ENCODE measurements at regions not wholly inside any gene's neighbourhood (a gene's known extent, or its start where the extent isn't known, plus 50 kb on each side); places are given as distances from the start of the nearest gene placed in this dataset.

- Histone ChIP-seq H3K4me1 (no peaks in the 10 kb centered on the region), H3K9me3 (no peaks in the 10 kb centered on the region), H3K27ac (no peak overlapping the region), H3K4me3 (no peak overlapping the region), H3K27me3 (no peaks in the 10 kb centered on the region), H3K36me3 (no peaks in the 10 kb centered on the region)
- ATAC-seq (no peak), DNase-seq (no peak), FAIRE-seq (no peak)
- intact Hi-C loops (cut with DNase I) = no loop called here
- TF ChIP-seq CTCF (IDR thresholded peaks at IDR 0.05) = no peak
- WGBS, 2 donors = 76 to 81% methylated on average over 6 of the region's 6 CpGs
These were observed 246.7 kb downstream of the FOXD2 start for GRCh38 chr1:47684518-47684917.

GRCh38 chr1:47684964-47685762 is 247.3 kb downstream of the FOXD2 start:
- DNase-seq (no peak), ATAC-seq (no peak), FAIRE-seq (no peak)
- no peaks in the 10 kb centered on the region for H3K4me1 ChIP-seq
- no peak overlapping the region for H3K27ac ChIP-seq
- H3K4me3 ChIP-seq = no peak overlapping the region
- H3K9me3 ChIP-seq = no peaks in the 10 kb centered on the region
- intact Hi-C loops (cut with DNase I) = no loop called here
- 71 to 72% methylated on average over 11 of the region's 11 CpGs for WGBS, 2 donors
- no peaks in the 10 kb centered on the region for H3K36me3 ChIP-seq
- no peak for TF ChIP-seq CTCF (IDR thresholded peaks at IDR 0.05)
- no peaks in the 10 kb centered on the region for H3K27me3 ChIP-seq

GRCh38 chr1:47685763-47686066 is 247.9 kb downstream of the FOXD2 start:
- DNase-seq (no peak), ATAC-seq (no peak), FAIRE-seq (no peak)
- intact Hi-C loops (cut with DNase I) = no loop called here
- H3K9me3 ChIP-seq = no peaks in the 10 kb centered on the region
- no peak overlapping the region for H3K4me3 ChIP-seq
- no peak for TF ChIP-seq CTCF (IDR thresholded peaks at IDR 0.05)
- H3K4me1 ChIP-seq = no peaks in the 10 kb centered on the region
- WGBS, 2 donors = 57 to 69% methylated on average over 2 of the region's 2 CpGs
- no peaks in the 10 kb centered on the region for H3K27me3 ChIP-seq
- H3K36me3 ChIP-seq = no peaks in the 10 kb centered on the region
- H3K27ac ChIP-seq = no peak overlapping the region

- H3K27ac ChIP-seq = no peak overlapping the region
- no peak overlapping the region for H3K4me3 ChIP-seq
- no peak for ATAC-seq
- FAIRE-seq = no peak
- no peaks in the 10 kb centered on the region for H3K36me3 ChIP-seq
- WGBS, 2 donors = 63 to 66% methylated on average over 15 of the region's 15 CpGs
- no peaks in the 10 kb centered on the region for H3K27me3 ChIP-seq
- TF ChIP-seq CTCF (IDR thresholded peaks at IDR 0.05) = no peak
- no peaks in the 10 kb centered on the region for H3K4me1 ChIP-seq
- H3K9me3 ChIP-seq = no peaks in the 10 kb centered on the region
- DNase-seq = peak in 2 of 6 donors; percentile 1 to 13
- intact Hi-C loops (cut with DNase I) = no loop called here
These were observed 249.1 kb downstream of the FOXD2 start for GRCh38 chr1:47686731-47687630.

Data from pancreas (tissue), 10 donors.